SK-N-SH (cell line): ENCODE measurements at regions not wholly inside any gene's neighbourhood (a gene's known extent, or its start where the extent isn't known, plus 50 kb on each side); places are given as distances from the start of the nearest gene placed in this dataset.

Experiments
- CTCF ChIA-PET: fragments of 300-600, 350-600 bp; formaldehyde crosslinking; extraction: SDS; loops from one replicate; lab custom pipeline; 2021; lab: Yijun Ruan, JAX
- POLR2A ChIA-PET: fragments of 350-600 bp; sonication (Branson Sonifier 250); formaldehyde crosslinking; extraction: SDS; loops from one replicate; lab custom pipeline; 2020; ENCODE audit warnings: antibody characterized with exemption, inconsistent platforms; lab: Yijun Ruan, JAX
- DNase-seq: peaks from one replicate; pipeline ENCODE4 v3.0.0; 2012
- H2AFZ ChIP-seq: fragments of 200-600 bp; sonication (generic); 2 replicates; pipeline ENCODE4 v1.8.1; 2016; ENCODE audit warnings: antibody characterized with exemption, mild to moderate bottlenecking, low read depth
- H3F3A ChIP-seq: fragments of 200-600 bp; sonication (generic); replicated peaks from 2 replicates; pipeline ENCODE3; 2016; ENCODE audit warnings: antibody characterized with exemption, mild to moderate bottlenecking; ENCODE audit not compliant: insufficient read depth
- H3K27ac ChIP-seq, 2 experiments: fragments of 200-500 bp in 1 of 2; fragments of 200-600 bp in 1 of 2; sonication (Bioruptor generic) in 1 of 2; sonication (generic), shearing (Covaris generic) in 1 of 2; 2 replicates each; pipeline versions ENCODE4 v1.5.1 to v1.6.1; 2014 to 2016; ENCODE audit warnings: low read depth in 2 of 2, inconsistent platforms in 1 of 2, low read length in 1 of 2, mild to moderate bottlenecking in 1 of 2, mixed read lengths in 1 of 2
- H3K27me3 ChIP-seq: fragments of 200-600 bp; sonication (generic), shearing (Covaris generic); 2 replicates; pipeline ENCODE4 v1.6.1; 2016; ENCODE audit warnings: mixed run types; ENCODE audit not compliant: insufficient read depth
- H3K36me3 ChIP-seq, 2 experiments: fragments of 200-500 bp in 1 of 2; fragments of 200-600 bp in 1 of 2; sonication (Bioruptor generic) in 1 of 2; sonication (generic) in 1 of 2; replicated peaks in 1 of 2; 2 replicates each; pipeline versions ENCODE3 to v1.5.1; 2014 to 2016; ENCODE audit warnings: low read length in 1 of 2, mild to moderate bottlenecking in 1 of 2; ENCODE audit not compliant: insufficient read depth in 2 of 2, control insufficient read depth in 1 of 2
- H3K4me1 ChIP-seq, 2 experiments: fragments of 200-500 bp in 1 of 2; fragments of 200-600 bp in 1 of 2; sonication (Bioruptor generic) in 1 of 2; sonication (generic), shearing (Covaris generic) in 1 of 2; 2 replicates each; pipeline versions ENCODE4 v1.5.1 to v1.6.1; 2014 to 2016; ENCODE audit warnings: low read depth in 1 of 2, low read length in 1 of 2, mixed run types in 1 of 2; ENCODE audit not compliant: insufficient read depth in 2 of 2, control insufficient read depth in 1 of 2
- H3K4me2 ChIP-seq: fragments of 200-600 bp; sonication (generic), shearing (Covaris generic); 2 replicates; pipeline ENCODE4 v1.6.1; 2017; ENCODE audit warnings: mixed run types
- H3K4me3 ChIP-seq, 2 experiments: fragments of 200-500 bp in 1 of 2; fragments of 200-600 bp in 1 of 2; sonication (Bioruptor generic) in 1 of 2; sonication (generic), shearing (Covaris generic) in 1 of 2; 2 replicates each; pipeline versions ENCODE4 v1.5.1 to v1.8.1; 2014 to 2016; ENCODE audit warnings: low read depth in 2 of 2, inconsistent platforms in 1 of 2, low read length in 1 of 2, mild to moderate bottlenecking in 1 of 2, mixed read lengths in 1 of 2, moderate library complexity in 1 of 2
- H3K79me2 ChIP-seq: fragments of 200-600 bp; sonication (generic); 2 replicates; pipeline ENCODE4 v1.8.1; 2017; ENCODE audit warnings: mild to moderate bottlenecking; ENCODE audit not compliant: insufficient read depth
- H3K9ac ChIP-seq: fragments of 200-600 bp; sonication (generic); 2 replicates; pipeline ENCODE4 v1.6.1; 2017; ENCODE audit warnings: mixed run types
- H3K9me2 ChIP-seq: fragments of 200-600 bp; sonication (generic); 2 replicates; pipeline ENCODE4 v1.6.1; 2017; ENCODE audit warnings: mixed run types
- H3K9me3 ChIP-seq: fragments of 200-600 bp; sonication (generic); 2 replicates; pipeline ENCODE4 v1.6.1; 2017; ENCODE audit warnings: mixed run types, mild to moderate bottlenecking, moderate library complexity
- H4K20me1 ChIP-seq: fragments of 200-600 bp; sonication (generic); 2 replicates; pipeline ENCODE4 v1.6.1; 2017; ENCODE audit warnings: mild to moderate bottlenecking, mixed run types; ENCODE audit not compliant: insufficient read depth
- CHD2 ChIP-seq: fragments of 150-350 bp; IDR thresholded peaks from 2 replicates; pipeline ENCODE4 v1.6.1; 2018; ENCODE audit warnings: low read length; ENCODE audit not compliant: partially characterized antibody
- EZH2phosphoT487 ChIP-seq: fragments of 200-600 bp; sonication (generic); IDR thresholded peaks from 2 replicates; pipeline ENCODE4 v1.6.1; 2017; ENCODE audit warnings: low read depth, mixed run types, mild to moderate bottlenecking, antibody characterized with exemption, moderate library complexity, borderline replicate concordance
- FOSL2 ChIP-seq: IDR thresholded peaks from 2 replicates; pipeline ENCODE4 v1.4.0; 2012; ENCODE audit warnings: low read depth, mild to moderate bottlenecking, moderate library complexity, borderline replicate concordance
- FOXJ3 ChIP-seq: sonication (generic); formaldehyde crosslinking; IDR thresholded peaks from 2 replicates; pipeline ENCODE4 v1.5.1; 2020; ENCODE audit warnings: mild to moderate bottlenecking, missing genetic modification reagents
- GABPA ChIP-seq: IDR thresholded peaks from 2 replicates; pipeline ENCODE4 v1.4.0; 2012; ENCODE audit warnings: low read depth, mild to moderate bottlenecking
- MAX ChIP-seq: IDR thresholded peaks from 2 replicates; pipeline ENCODE4 v1.4.0; 2012; ENCODE audit warnings: low read depth
- REST ChIP-seq: IDR thresholded peaks from 2 replicates; pipeline ENCODE4 v1.6.1; 2012; ENCODE audit warnings: mild to moderate bottlenecking, low read depth, low read length, moderate library complexity
- TCF12 ChIP-seq: IDR thresholded peaks from 2 replicates; pipeline ENCODE4 v1.4.0; 2012
- USF2 ChIP-seq: fragments of 150-350 bp; IDR thresholded peaks from 2 replicates; pipeline ENCODE4 v1.6.1; 2017; ENCODE audit warnings: antibody characterized with exemption, low read length, low read depth, borderline replicate concordance
- YY1 ChIP-seq: IDR thresholded peaks from 2 replicates; pipeline ENCODE4 v1.4.0; 2012; ENCODE audit warnings: low read depth, mild to moderate bottlenecking
- WGBS: methylation state at CpG from one replicate; pipeline ENCODE4 v1.1.6; 2017; ENCODE audit warnings: low lambda C conversion rate; 5-methylcytosine and 5-hydroxymethylcytosine counted together

GRCh38 chr5:142408536-142408935 lies 83.7 kb upstream of the SPRY4 start (continued):
- TF ChIP-seq MAX: no peak
- TF ChIP-seq REST: no peak
- no peak for TF ChIP-seq GABPA
- no peak for TF ChIP-seq YY1
- TF ChIP-seq, all 33 proteins: peak for 0

- CTCF ChIA-PET: interaction anchor here (0.6 kb wide), 1 partner anchor 38 kb away, joined by 3 read pairs; no protein-coding TSS in a partner anchor
- no peaks in the 10 kb centered on the region for H3K9me3 ChIP-seq
These were observed 81.1 kb upstream of the SPRY4 start for GRCh38 chr5:142405814-142406395.

More at GRCh38 chr5:142405814-142406395, 81.1 kb upstream of the SPRY4 start:
- Histone ChIP-seq H3K4me1 (no peaks in the 10 kb centered on the region; a peak in 1 of 4 replicates), H3K4me2 (no peak overlapping the region), H3K27me3 (no peaks in the 10 kb centered on the region), H3K79me2 (no peaks in the 10 kb centered on the region), H3K36me3 (no peaks in the 10 kb centered on the region), H3K9me2 (no peaks in the 10 kb centered on the region), H3K4me3 (no peak overlapping the region), H2AFZ (no peak overlapping the region), H4K20me1 (no peaks in the 10 kb centered on the region), H3F3A (no peaks in the 10 kb centered on the region), H3K27ac (no peak overlapping the region), H3K9ac (no peak overlapping the region)
- POLR2A ChIA-PET: no interaction called here
- DNase-seq: no peak
- WGBS: 97% methylated on average over 3 of the region's 6 CpGs
- TF ChIP-seq USF2 (no peak), EZH2phosphoT487 (no peak), FOSL2 (no peak), REST (no peak), TCF12 (no peak), CHD2 (no peak), FOXJ3 (CRISPR knock-in tag) (no peak)
